SU-DHL-6 (cell line): ENCODE measurements at regions not wholly inside any gene's neighbourhood (a gene's known extent, or its start where the extent isn't known, plus 50 kb on each side); places are given as distances from the start of the nearest gene placed in this dataset.

Experiments used
- CTCF ChIP-seq: fragments of 200-600 bp; sonication (generic); IDR thresholded peaks from one replicate; pipeline ENCODE4 v1.5.1; 2017; ENCODE audit warnings: antibody characterized with exemption, mild to moderate bottlenecking, low read length, moderate library complexity; ENCODE audit not compliant: insufficient read depth, poor library complexity, severe bottlenecking
- EZH2phosphoT487 ChIP-seq: fragments of 200-600 bp; sonication (generic), shearing (Covaris generic); conservative IDR thresholded peaks from 2 replicates; pipeline ENCODE4 v1.6.1; 2018; ENCODE audit warnings: mild to moderate bottlenecking, antibody characterized with exemption, low read length, moderate library complexity, mixed read lengths

- TF ChIP-seq CTCF (no peak), EZH2phosphoT487 (no peak)
Observed at GRCh38 chr1:181919542-181919941, 142.0 kb downstream of the ZNF648 start.
